GM10248 (cell line): ENCODE measurements at regions not wholly inside any gene's neighbourhood (a gene's known extent, or its start where the extent isn't known, plus 50 kb on each side); places are given as distances from the start of the nearest gene placed in this dataset.

Experiments
- CTCF ChIA-PET: fragments of 300-600 bp; sonication (Branson Sonifier 250); formaldehyde crosslinking; extraction: SDS; loops from one replicate; lab custom pipeline; 2021; ENCODE audit warnings: antibody characterized with exemption; lab: Yijun Ruan, JAX
- POLR2A ChIA-PET: fragments of 350-650 bp; sonication (Branson Sonifier 250); formaldehyde crosslinking; extraction: SDS; loops from one replicate; lab custom pipeline; 2020; ENCODE audit warnings: antibody characterized with exemption; lab: Yijun Ruan, JAX
- DNase-seq: peaks from one replicate; pipeline ENCODE4 v3.0.0; 2012; ENCODE audit errors: extremely low spot score
- CTCF ChIP-seq: IDR thresholded peaks from 2 replicates; pipeline ENCODE4 v1.5.1; 2012; ENCODE audit warnings: mild to moderate bottlenecking, low read depth; ENCODE audit errors: extremely low read depth, missing control alignments, control extremely low read depth

- ChIA-PET CTCF (interaction anchor here (5.3 kb wide), 1 partner anchor 305 kb away, joined by 24 read pairs; no protein-coding TSS in a partner anchor), POLR2A (no interaction called here)
- DNase-seq, result no peak
- TF ChIP-seq CTCF, result no peak
Measured at GRCh38 chr19:13583114-13583513, 76.8 kb upstream of the CACNA1A start.

- POLR2A ChIA-PET, result no interaction called here
- DNase-seq, result no peak
- no peak for TF ChIP-seq CTCF
- CTCF ChIA-PET, result interaction anchor here (2.1 kb wide), 1 partner anchor 303 kb away, joined by 5 read pairs; no protein-coding TSS in a partner anchor
Measured at GRCh38 chr19:13581576-13581975, 75.3 kb upstream of the CACNA1A start.

GRCh38 chr19:13579388-13580060 is 73.2 kb upstream of the CACNA1A start:
- CTCF ChIA-PET, result interaction anchor here (0.6 to 3.4 kb wide), 7 partner anchors 10 to 316 kb away, joined by 3 to 32 read pairs (median 3); no protein-coding TSS in a partner anchor
- no peak for TF ChIP-seq CTCF
- POLR2A ChIA-PET, result no interaction called here
- DNase-seq, result no peak

- POLR2A ChIA-PET, result no interaction called here
- TF ChIP-seq CTCF, result no peak
- CTCF ChIA-PET, result interaction anchor here (2.5 to 3.4 kb wide), 2 partner anchors 13 to 299 kb away, joined by 8 to 32 read pairs; no protein-coding TSS in a partner anchor
- no peak for DNase-seq
Measured at GRCh38 chr19:13576726-13577125, 70.4 kb upstream of the CACNA1A start.

GRCh38 chr19:13574933-13575332 is 68.7 kb upstream of the CACNA1A start:
- TF ChIP-seq CTCF, result peak; percentile 33
- ChIA-PET POLR2A (no interaction called here), CTCF (interaction anchor here (1.2 to 3.3 kb wide), 3 partner anchors 10 to 296 kb away, joined by 3 to 15 read pairs (median 7); no protein-coding TSS in a partner anchor)
- no peak for DNase-seq

- no peak for TF ChIP-seq CTCF
- CTCF ChIA-PET, result interaction anchor here (2.2 to 3.3 kb wide), 2 partner anchors 16 to 295 kb away, joined by 9 to 15 read pairs; no protein-coding TSS in a partner anchor
- POLR2A ChIA-PET, result no interaction called here
- DNase-seq, result no peak
Measured at GRCh38 chr19:13573056-13573667, 66.9 kb upstream of the CACNA1A start.
